Fibroblast of villous mesenchyme (primary cell): ENCODE measurements at regions not wholly inside any gene's neighbourhood (a gene's known extent, or its start where the extent isn't known, plus 50 kb on each side); places are given as distances from the start of the nearest gene placed in this dataset.

Experiments used
- DNase-seq: peaks from one replicate; pipeline ENCODE4 v3.0.0-alpha.2; 2010; ENCODE audit warnings: low read depth
- H3K4me3 ChIP-seq: 2 replicates; pipeline ENCODE4 v1.5.1; 2011; ENCODE audit warnings: low read depth, mild to moderate bottlenecking, low read length
- TF ChIP-seq, protein P1 (sequence below): IDR thresholded peaks from 2 replicates; pipeline ENCODE4 v1.5.1; 2012; ENCODE audit warnings: low read depth, mild to moderate bottlenecking, low read length; ENCODE audit not compliant: insufficient read depth

DNA sequence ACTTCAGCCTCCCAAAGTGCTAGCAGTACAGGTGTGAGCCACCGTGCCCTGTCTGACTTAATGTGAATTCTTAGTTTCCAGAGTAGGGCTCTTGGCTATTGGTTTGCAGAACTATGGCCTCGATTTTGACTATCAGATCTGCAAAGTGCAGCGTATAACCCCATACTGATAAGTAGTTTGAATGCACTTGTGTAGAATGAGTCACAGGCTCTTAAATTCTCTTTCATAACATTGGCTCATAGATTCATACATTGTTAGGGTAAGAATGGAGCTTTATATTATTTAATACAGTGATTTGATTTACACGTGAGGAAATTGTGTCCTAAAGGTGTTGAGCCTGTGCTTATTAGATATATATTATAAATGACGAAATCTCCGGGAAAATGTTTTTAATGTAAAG lies 109.9 kb downstream of the ZPLD1 start:
- H3K4me3 ChIP-seq, result no peak overlapping the region
- no peak for DNase-seq
- TF ChIP-seq, protein P1, sequence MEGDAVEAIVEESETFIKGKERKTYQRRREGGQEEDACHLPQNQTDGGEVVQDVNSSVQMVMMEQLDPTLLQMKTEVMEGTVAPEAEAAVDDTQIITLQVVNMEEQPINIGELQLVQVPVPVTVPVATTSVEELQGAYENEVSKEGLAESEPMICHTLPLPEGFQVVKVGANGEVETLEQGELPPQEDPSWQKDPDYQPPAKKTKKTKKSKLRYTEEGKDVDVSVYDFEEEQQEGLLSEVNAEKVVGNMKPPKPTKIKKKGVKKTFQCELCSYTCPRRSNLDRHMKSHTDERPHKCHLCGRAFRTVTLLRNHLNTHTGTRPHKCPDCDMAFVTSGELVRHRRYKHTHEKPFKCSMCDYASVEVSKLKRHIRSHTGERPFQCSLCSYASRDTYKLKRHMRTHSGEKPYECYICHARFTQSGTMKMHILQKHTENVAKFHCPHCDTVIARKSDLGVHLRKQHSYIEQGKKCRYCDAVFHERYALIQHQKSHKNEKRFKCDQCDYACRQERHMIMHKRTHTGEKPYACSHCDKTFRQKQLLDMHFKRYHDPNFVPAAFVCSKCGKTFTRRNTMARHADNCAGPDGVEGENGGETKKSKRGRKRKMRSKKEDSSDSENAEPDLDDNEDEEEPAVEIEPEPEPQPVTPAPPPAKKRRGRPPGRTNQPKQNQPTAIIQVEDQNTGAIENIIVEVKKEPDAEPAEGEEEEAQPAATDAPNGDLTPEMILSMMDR, result no peak

DNA sequence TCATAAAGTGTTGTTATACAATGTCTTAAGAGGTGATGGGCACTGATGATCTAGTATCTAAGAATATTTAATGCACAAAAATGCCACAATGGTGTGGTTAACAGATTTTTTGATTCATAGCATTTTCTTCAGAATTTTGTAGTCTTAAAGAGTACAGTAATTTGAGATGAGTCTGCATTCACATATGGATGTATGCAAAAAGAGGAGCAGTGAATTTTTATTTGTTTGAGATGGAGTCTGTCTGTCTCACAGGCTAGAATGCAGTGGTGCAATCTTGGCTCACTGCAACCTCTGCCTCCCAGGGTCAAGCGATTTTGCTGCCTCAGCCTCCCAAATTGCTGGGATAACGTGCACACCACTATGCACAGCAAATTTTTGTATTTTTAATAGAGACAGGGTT lies 110.5 kb downstream of the ZPLD1 start:
- DNase-seq, result no peak
- no peak overlapping the region for H3K4me3 ChIP-seq
- TF ChIP-seq, protein P1, result no peak

DNA sequence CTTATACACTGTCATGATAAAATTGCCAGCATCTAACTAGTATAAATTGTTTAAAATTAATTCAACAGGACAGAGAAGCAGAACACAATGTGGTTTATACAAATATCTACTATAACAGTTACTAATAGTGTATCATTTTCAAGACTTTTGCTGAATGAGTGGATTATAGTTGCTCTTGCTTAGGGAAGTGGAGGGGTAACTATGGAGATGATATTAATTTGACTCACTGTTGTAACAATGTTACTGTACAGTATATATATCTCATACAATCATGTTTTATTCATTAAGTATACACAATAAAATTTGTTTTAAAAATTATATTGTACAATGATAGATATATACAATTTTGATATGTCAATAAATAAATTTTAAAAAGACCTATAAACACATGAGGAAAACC lies 119.1 kb downstream of the ZPLD1 start:
- no peak overlapping the region for H3K4me3 ChIP-seq
- TF ChIP-seq, protein P1, result no peak
- no peak for DNase-seq

DNA sequence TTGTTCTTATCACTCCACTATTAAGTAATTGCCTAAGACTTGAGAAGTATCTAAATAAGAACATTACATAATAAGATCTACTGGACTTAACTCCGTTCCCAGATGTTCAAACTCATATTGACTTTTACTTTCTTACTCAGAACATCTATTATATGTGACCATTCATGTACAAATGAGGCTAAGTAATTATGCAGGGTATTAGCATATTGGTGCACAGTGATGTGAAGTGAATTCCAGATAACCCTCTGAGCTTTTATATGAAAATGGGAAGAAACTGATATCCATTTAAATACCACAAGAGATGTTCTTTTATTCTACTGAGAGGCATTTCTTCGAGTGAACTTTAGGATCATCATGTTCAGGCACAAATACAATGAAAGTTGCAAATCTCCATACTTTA lies 135.7 kb downstream of the ZPLD1 start:
- DNase-seq, result no peak
- no peak overlapping the region for H3K4me3 ChIP-seq
- TF ChIP-seq, protein P1, result no peak

DNA sequence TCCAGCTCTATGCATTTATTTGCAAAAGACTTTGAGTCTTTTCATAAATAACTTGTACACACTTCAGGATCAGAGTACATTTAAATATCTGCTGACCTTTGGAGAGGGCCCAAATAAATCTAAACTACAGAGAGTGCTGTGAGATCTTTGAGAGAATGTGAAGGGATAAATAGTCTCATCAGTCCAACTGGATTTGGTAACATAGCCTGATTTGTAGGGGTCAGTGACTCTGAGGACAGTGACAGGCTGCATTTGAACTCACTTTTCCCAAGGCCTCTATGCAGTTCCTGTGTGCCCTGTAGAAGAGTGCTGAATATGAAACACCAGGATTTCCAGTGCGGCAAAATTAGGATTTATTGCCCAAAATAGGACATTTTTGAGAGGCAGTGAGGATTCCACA lies 136.2 kb downstream of the ZPLD1 start:
- H3K4me3 ChIP-seq, result no peak overlapping the region
- DNase-seq, result no peak
- TF ChIP-seq, protein P1, result no peak

DNA sequence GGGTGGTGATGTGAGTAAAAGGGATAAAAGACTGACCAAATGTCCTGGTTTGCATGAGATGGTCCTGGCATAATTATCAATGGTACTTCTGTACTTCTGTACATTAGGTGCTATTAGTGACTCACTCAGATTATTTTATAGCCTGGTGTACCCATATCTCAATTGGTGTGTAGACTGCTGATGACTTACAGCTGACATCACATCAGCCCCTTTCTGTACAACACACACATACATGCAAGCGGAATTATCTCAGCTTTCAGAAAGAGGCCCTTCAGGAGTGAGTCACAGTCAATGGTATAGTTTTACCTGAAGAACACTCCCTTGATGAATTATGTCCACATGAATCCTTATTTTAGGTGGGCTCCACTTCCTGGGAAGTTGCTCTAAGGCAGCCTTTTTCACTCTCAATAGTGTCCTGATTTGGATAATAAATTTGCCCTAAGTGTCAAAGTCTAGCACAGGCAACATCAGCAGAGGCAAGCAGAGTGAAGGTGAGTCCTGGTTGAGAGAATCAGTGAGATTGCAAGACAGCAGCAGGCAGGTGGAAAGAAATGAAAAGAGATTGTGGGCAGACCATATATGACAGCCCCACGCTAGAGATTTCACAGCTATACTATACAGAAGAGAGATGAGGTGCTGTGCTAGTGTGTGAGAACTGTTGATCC lies 137.0 kb downstream of the ZPLD1 start:
- DNase-seq, result no peak
- H3K4me3 ChIP-seq, result no peak overlapping the region
- TF ChIP-seq, protein P1, result no peak

DNA sequence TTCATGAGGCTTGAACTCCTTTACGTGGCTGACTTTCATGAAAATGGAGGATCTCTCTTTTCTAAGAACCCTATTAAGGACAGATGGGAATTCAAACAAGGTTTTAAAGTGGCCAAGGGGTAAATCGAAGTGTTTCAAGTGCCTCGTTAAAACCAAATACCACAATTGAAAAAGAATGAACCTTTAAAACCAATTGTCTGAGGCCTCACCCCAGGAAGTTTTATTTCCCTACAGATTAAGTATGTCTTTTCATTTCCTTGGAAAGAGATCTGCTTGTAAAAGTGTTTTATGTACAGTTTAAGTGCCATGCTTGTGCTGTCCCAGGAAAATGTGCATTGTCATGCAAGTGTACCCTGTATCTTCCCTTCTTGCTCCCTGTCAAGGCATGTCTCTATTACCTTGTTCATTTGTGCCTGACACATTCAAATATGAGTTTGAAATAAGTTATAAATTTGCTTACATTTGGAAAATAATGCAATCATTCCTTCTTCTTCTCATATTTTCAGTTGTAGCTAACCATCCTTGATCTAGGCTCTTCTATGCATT lies 138.7 kb downstream of the ZPLD1 start:
- DNase-seq, result no peak
- no peak overlapping the region for H3K4me3 ChIP-seq
- TF ChIP-seq, protein P1, result no peak
